GM23338 (cell line): ENCODE measurements at regions not wholly inside any gene's neighbourhood (a gene's known extent, or its start where the extent isn't known, plus 50 kb on each side); places are given as distances from the start of the nearest gene placed in this dataset.

Experiments used
- ATAC-seq: fragments of 200-7000 bp; cut with Tn5 transposase; 3 replicates; pipeline ENCODE4 v1.9.1; 2020
- DNase-seq: peaks from one replicate; pipeline ENCODE4 v3.0.0-alpha.2; 2015; ENCODE audit warnings: low spot score
- H2AFZ ChIP-seq: fragments of 200-600 bp; sonication (generic); 2 replicates; pipeline ENCODE4 v1.8.0; 2016; ENCODE audit warnings: antibody characterized with exemption, mild to moderate bottlenecking, moderate library complexity
- H3F3A ChIP-seq: fragments of 200-600 bp; sonication (generic); replicated peaks from 2 replicates; pipeline ENCODE4 v1.8.0; 2017; ENCODE audit warnings: antibody characterized with exemption, mixed run types, low read depth
- H3K27ac ChIP-seq: fragments of 200-600 bp; sonication (generic); 2 replicates; pipeline ENCODE4 v1.6.1; 2016; ENCODE audit warnings: low read depth
- H3K27me3 ChIP-seq: fragments of 200-600 bp; sonication (generic); 2 replicates; pipeline ENCODE4 v1.8.0; 2016; ENCODE audit warnings: mild to moderate bottlenecking, mixed run types, moderate library complexity; ENCODE audit not compliant: insufficient read depth
- H3K36me3 ChIP-seq: fragments of 200-600 bp; sonication (generic); 2 replicates; pipeline ENCODE4 v1.8.0; 2016; ENCODE audit warnings: mild to moderate bottlenecking; ENCODE audit not compliant: insufficient read depth
- H3K4me1 ChIP-seq: fragments of 200-600 bp; sonication (generic); 2 replicates; pipeline ENCODE4 v1.8.0; 2016; ENCODE audit warnings: mild to moderate bottlenecking, moderate library complexity; ENCODE audit not compliant: insufficient read depth
- H3K4me2 ChIP-seq: fragments of 200-600 bp; sonication (generic); 2 replicates; pipeline ENCODE4 v1.7.1; 2017; ENCODE audit warnings: mixed run types
- H3K4me3 ChIP-seq: fragments of 200-600 bp; sonication (generic); 2 replicates; pipeline ENCODE4 v1.6.1; 2016; ENCODE audit warnings: mixed run types
- H3K79me2 ChIP-seq: fragments of 200-600 bp; sonication (generic); replicated peaks from 2 replicates; pipeline ENCODE4 v1.8.0; 2017; ENCODE audit warnings: mild to moderate bottlenecking; ENCODE audit not compliant: insufficient read depth
- H3K9me2 ChIP-seq: fragments of 200-600 bp; sonication (generic); 2 replicates; pipeline ENCODE4 v1.8.0; 2017; ENCODE audit not compliant: insufficient read depth
- H4K20me1 ChIP-seq: fragments of 200-600 bp; sonication (generic); replicated peaks from 2 replicates; pipeline ENCODE4 v1.8.0; 2017; ENCODE audit warnings: mild to moderate bottlenecking; ENCODE audit not compliant: insufficient read depth
- H3K27ac Mint-ChIP-seq: 2 replicates; pipeline ENCODE4 v1.8.0; 2020; ENCODE audit warnings: inconsistent platforms, mild to moderate bottlenecking, moderate library complexity, mixed read lengths
- H3K27me3 Mint-ChIP-seq: 3 replicates; pipeline ENCODE4 v1.8.0; 2022; ENCODE audit warnings: low read depth, mild to moderate bottlenecking, moderate library complexity, mixed read lengths, inconsistent platforms; ENCODE audit not compliant: insufficient read depth, poor library complexity
- H3K36me3 Mint-ChIP-seq: 3 replicates; pipeline ENCODE4 v1.8.0; 2021; ENCODE audit warnings: low read depth, mild to moderate bottlenecking, inconsistent platforms, moderate library complexity, mixed read lengths
- H3K4me1 Mint-ChIP-seq: 3 replicates; pipeline ENCODE4 v1.8.0; 2020; ENCODE audit warnings: mild to moderate bottlenecking, inconsistent platforms, mixed read lengths
- H3K4me3 Mint-ChIP-seq: 3 replicates; pipeline ENCODE4 v1.8.0; 2021; ENCODE audit warnings: moderate library complexity, mild to moderate bottlenecking, inconsistent platforms, mixed read lengths
- H3K9me3 Mint-ChIP-seq: 3 replicates; pipeline ENCODE4 v1.8.0; 2020; ENCODE audit warnings: moderate library complexity, mild to moderate bottlenecking, inconsistent platforms, mixed read lengths
- CREB1 ChIP-seq: fragments of 250-450 bp; sonication (Bioruptor Pico); IDR thresholded peaks from 2 replicates; pipeline ENCODE4 v1.5.0; 2020; ENCODE audit warnings: low read depth, mild to moderate bottlenecking, moderate library complexity
- CTCF ChIP-seq, 2 experiments: fragments of 200-600 bp in 1 of 2; sonication (generic) in 1 of 2; conservative IDR thresholded peaks; 2 replicates each; pipeline versions ENCODE4 v1.5.1 to v1.6.1; 2016 to 2017; ENCODE audit warnings: antibody characterized with exemption in 2 of 2, low read depth in 2 of 2, mild to moderate bottlenecking in 2 of 2, moderate library complexity in 1 of 2
- EZH2phosphoT487 ChIP-seq: fragments of 200-600 bp; sonication (generic); IDR thresholded peaks from one replicate; pipeline ENCODE4 v1.8.1; 2018; ENCODE audit warnings: antibody characterized with exemption; ENCODE audit not compliant: unreplicated experiment
- JUNB ChIP-seq: IDR thresholded peaks from one replicate; pipeline ENCODE4 v1.6.1; 2016; ENCODE audit warnings: antibody characterized with exemption; ENCODE audit not compliant: unreplicated experiment
- ZNF114 ChIP-seq: fragments of 250-450 bp; sonication (Bioruptor Pico); IDR thresholded peaks from 2 replicates; pipeline ENCODE4 v1.5.0; 2020; ENCODE audit warnings: mild to moderate bottlenecking, moderate library complexity
- ZNF462 ChIP-seq: fragments of 250-450 bp; sonication (Bioruptor Pico); IDR thresholded peaks from 2 replicates; pipeline ENCODE4 v1.5.0; 2020; ENCODE audit warnings: mild to moderate bottlenecking, moderate library complexity

GRCh38 chr1:219051547-219051946 lies 122.1 kb upstream of the LYPLAL1 start:
- TF ChIP-seq CREB1 (CRISPR knock-in tag) (no peak), EZH2phosphoT487 (no peak), ZNF114 (CRISPR knock-in tag) (no peak), JUNB (no peak), CTCF (conservative IDR thresholded peaks at IDR 0.05; ENCODE audit: low read depth in 2 of 2) (no peak), ZNF462 (CRISPR knock-in tag) (no peak)
- no peak for DNase-seq

More at GRCh38 chr1:219051547-219051946, 122.1 kb upstream of the LYPLAL1 start:
- Mint-ChIP-seq H3K4me1 (no peaks in the 10 kb centered on the region), H3K27me3 (no peaks in the 10 kb centered on the region), H3K9me3 (no peaks in the 10 kb centered on the region), H3K36me3 (no peaks in the 10 kb centered on the region), H3K4me3 (no peak overlapping the region), H3K27ac (no peak overlapping the region)
- no peak overlapping the region for H3K4me2 ChIP-seq
- H3K27me3 ChIP-seq = no peaks in the 10 kb centered on the region
- H3K79me2 ChIP-seq = no peaks in the 10 kb centered on the region
- no peak overlapping the region for H2AFZ ChIP-seq
- H3K4me1 ChIP-seq = no peaks in the 10 kb centered on the region
- H3K4me3 ChIP-seq = no peak overlapping the region
- no peaks in the 10 kb centered on the region; the same call in 1 of the 2 replicates for H3K9me2 ChIP-seq
- H3K27ac ChIP-seq = no peak overlapping the region
- no peak for ATAC-seq
- H3F3A ChIP-seq = no peaks in the 10 kb centered on the region
- no peaks in the 10 kb centered on the region for H4K20me1 ChIP-seq
- H3K36me3 ChIP-seq = no peaks in the 10 kb centered on the region
